ENCODE measurements at regions not wholly inside any gene's neighbourhood (a gene's known extent, or its start where the extent isn't known, plus 50 kb on each side); places are given as distances from the start of the nearest gene placed in this dataset.

GRCh38 chr20:1792274-1792673 is 102.9 kb upstream of the SIRPA start (continued):
- TF ChIP-seq ZNF746 (CRISPR knock-in tag; IDR thresholded peaks at IDR 0.05) (no peak), ZNF878 (CRISPR knock-in tag; IDR thresholded peaks at IDR 0.05) (no peak), ARID5B (CRISPR knock-in tag; IDR thresholded peaks at IDR 0.05) (no peak), ATF3 (CRISPR knock-in tag; IDR thresholded peaks at IDR 0.05) (no peak), PHF5A (CRISPR knock-in tag; IDR thresholded peaks at IDR 0.05; ENCODE audit: low read depth, unreplicated experiment) (no peak), HNF1A (IDR thresholded peaks at IDR 0.05; ENCODE audit: low read depth) (no peak), HNF1A (CRISPR knock-in tag; IDR thresholded peaks at IDR 0.05; ENCODE audit: borderline replicate concordance) (no peak)

Data from HepG2 (cell line).